ENCODE measurements at regions not wholly inside any gene's neighbourhood (a gene's known extent, or its start where the extent isn't known, plus 50 kb on each side); places are given as distances from the start of the nearest gene placed in this dataset.

GRCh38 chr2:217414429-217414828 lies 554.6 kb upstream of the TNP1 start:
- Histone ChIP-seq H3K27me3 (ENCODE audit: low read length) (no peaks in the 10 kb centered on the region), H3K36me3 (ENCODE audit: low read length) (no peaks in the 10 kb centered on the region), H2AFZ (ENCODE audit: low read depth, low read length, severe bottlenecking) (no peak overlapping the region), H3K4me2 (ENCODE audit: low read depth, low read length, poor library complexity, severe bottlenecking) (no peak overlapping the region), H3K9ac (ENCODE audit: low read length) (no peak overlapping the region), H3K4me3 (ENCODE audit: insufficient read depth, low read length, poor library complexity, severe bottlenecking) (no peak overlapping the region), H3K9me3 (ENCODE audit: insufficient read depth, low read length) (no peaks in the 10 kb centered on the region), H4K20me1 (ENCODE audit: low read depth, low read length) (no peaks in the 10 kb centered on the region), H3F3A (ENCODE audit: insufficient read depth) (no peaks in the 10 kb centered on the region), H3K9me2 (replicated peaks; ENCODE audit: insufficient read depth, low read length) (no peaks in the 10 kb centered on the region), H3K79me2 (ENCODE audit: insufficient read depth, low read length) (no peaks in the 10 kb centered on the region), H3K27ac (ENCODE audit: low read depth, low read length) (no peak overlapping the region)
- TF ChIP-seq EZH2phosphoT487 (conservative IDR thresholded peaks at IDR 0.05; ENCODE audit: low read length) (no peak), CTCF (IDR thresholded peaks at IDR 0.05; ENCODE audit: insufficient read depth, low read length, poor library complexity, severe bottlenecking) (no peak)

- TF ChIP-seq CTCF (IDR thresholded peaks at IDR 0.05; ENCODE audit: insufficient read depth, low read length, poor library complexity, severe bottlenecking) (no peak), EZH2phosphoT487 (conservative IDR thresholded peaks at IDR 0.05; ENCODE audit: low read length) (no peak)
Measured at GRCh38 chr2:217413193-217413592, 553.3 kb upstream of the TNP1 start.

GRCh38 chr2:217412721-217413120 lies 552.9 kb upstream of the TNP1 start:
- Histone ChIP-seq H3K9ac (ENCODE audit: low read length) (no peak overlapping the region), H3K9me3 (ENCODE audit: insufficient read depth, low read length) (no peaks in the 10 kb centered on the region), H2AFZ (ENCODE audit: low read depth, low read length, severe bottlenecking) (no peak overlapping the region), H3K36me3 (ENCODE audit: low read length) (no peaks in the 10 kb centered on the region), H3K27ac (ENCODE audit: low read depth, low read length) (no peak overlapping the region), H3K79me2 (ENCODE audit: insufficient read depth, low read length) (no peaks in the 10 kb centered on the region), H3K4me3 (ENCODE audit: insufficient read depth, low read length, poor library complexity, severe bottlenecking) (no peak overlapping the region), H4K20me1 (ENCODE audit: low read depth, low read length) (no peaks in the 10 kb centered on the region), H3K9me2 (replicated peaks; ENCODE audit: insufficient read depth, low read length) (no peaks in the 10 kb centered on the region), H3K27me3 (ENCODE audit: low read length) (no peaks in the 10 kb centered on the region), H3K4me2 (ENCODE audit: low read depth, low read length, poor library complexity, severe bottlenecking) (no peak overlapping the region), H3F3A (ENCODE audit: insufficient read depth) (no peaks in the 10 kb centered on the region)
- TF ChIP-seq EZH2phosphoT487 (conservative IDR thresholded peaks at IDR 0.05; ENCODE audit: low read length) (no peak), CTCF (IDR thresholded peaks at IDR 0.05; ENCODE audit: insufficient read depth, low read length, poor library complexity, severe bottlenecking) (no peak)

More at GRCh38 chr2:217413193-217413592, 553.3 kb upstream of the TNP1 start:
- Histone ChIP-seq H3K36me3 (ENCODE audit: low read length) (no peaks in the 10 kb centered on the region), H3K27ac (ENCODE audit: low read depth, low read length) (no peak overlapping the region), H2AFZ (ENCODE audit: low read depth, low read length, severe bottlenecking) (no peak overlapping the region), H3K79me2 (ENCODE audit: insufficient read depth, low read length) (no peaks in the 10 kb centered on the region), H3K4me3 (ENCODE audit: insufficient read depth, low read length, poor library complexity, severe bottlenecking) (no peak overlapping the region), H4K20me1 (ENCODE audit: low read depth, low read length) (no peaks in the 10 kb centered on the region), H3F3A (ENCODE audit: insufficient read depth) (no peaks in the 10 kb centered on the region), H3K9me2 (replicated peaks; ENCODE audit: insufficient read depth, low read length) (no peaks in the 10 kb centered on the region), H3K27me3 (ENCODE audit: low read length) (no peaks in the 10 kb centered on the region), H3K9me3 (ENCODE audit: insufficient read depth, low read length) (no peaks in the 10 kb centered on the region), H3K9ac (ENCODE audit: low read length) (no peak overlapping the region), H3K4me2 (ENCODE audit: low read depth, low read length, poor library complexity, severe bottlenecking) (no peak overlapping the region)

Data from SU-DHL-6 (cell line).